GM21526 (cell line): ENCODE measurements at regions not wholly inside any gene's neighbourhood (a gene's known extent, or its start where the extent isn't known, plus 50 kb on each side); places are given as distances from the start of the nearest gene placed in this dataset.

Experiments used
- ATAC-seq: cut with Tn5 transposase; IDR thresholded peaks from one replicate; pipeline ENCODE4 v1.9.1; 2021; ENCODE audit warnings: moderate library complexity; ENCODE audit not compliant: unreplicated experiment, low FRiP score

- ATAC-seq, result no peak
These were observed 117.4 kb upstream of the CHRM3 start for GRCh38 chr1:239268941-239269340.

GRCh38 chr1:239268007-239268406 lies 118.4 kb upstream of the CHRM3 start:
- ATAC-seq, result no peak

- ATAC-seq, result no peak
These were observed 122.6 kb upstream of the CHRM3 start for GRCh38 chr1:239263801-239264200.

- no peak for ATAC-seq
These were observed 123.8 kb upstream of the CHRM3 start for GRCh38 chr1:239262538-239262937.

- ATAC-seq, result no peak
These were observed 124.8 kb upstream of the CHRM3 start for GRCh38 chr1:239261521-239261920.

- ATAC-seq, result no peak
These were observed 125.5 kb upstream of the CHRM3 start for GRCh38 chr1:239260842-239261241.

- no peak for ATAC-seq
These were observed 130.7 kb upstream of the CHRM3 start for GRCh38 chr1:239255628-239256160.

- ATAC-seq, result no peak
These were observed 131.4 kb upstream of the CHRM3 start for GRCh38 chr1:239254999-239255398.

GRCh38 chr1:239253032-239253431 lies 133.3 kb upstream of the CHRM3 start:
- no peak for ATAC-seq

GRCh38 chr1:239250353-239251035 lies 135.9 kb upstream of the CHRM3 start:
- ATAC-seq, result no peak

- ATAC-seq, result no peak
These were observed 139.1 kb upstream of the CHRM3 start for GRCh38 chr1:239247285-239247684.

GRCh38 chr1:239244084-239244483 lies 142.3 kb upstream of the CHRM3 start:
- ATAC-seq, result no peak

- ATAC-seq, result no peak
These were observed 143.4 kb upstream of the CHRM3 start for GRCh38 chr1:239243006-239243405.

- no peak for ATAC-seq
These were observed 144.0 kb upstream of the CHRM3 start for GRCh38 chr1:239242404-239242803.

GRCh38 chr1:239240736-239241135 lies 145.6 kb upstream of the CHRM3 start:
- no peak for ATAC-seq

- no peak for ATAC-seq
These were observed 146.8 kb upstream of the CHRM3 start for GRCh38 chr1:239239529-239239928.

- no peak for ATAC-seq
These were observed 148.5 kb upstream of the CHRM3 start for GRCh38 chr1:239237912-239238311.

- no peak for ATAC-seq
These were observed 152.7 kb upstream of the CHRM3 start for GRCh38 chr1:239233626-239234025.

GRCh38 chr1:239232921-239233320 lies 153.4 kb upstream of the CHRM3 start:
- no peak for ATAC-seq

GRCh38 chr1:239228451-239228850 lies 157.9 kb upstream of the CHRM3 start:
- ATAC-seq, result no peak

GRCh38 chr1:239225396-239225795 lies 161.0 kb upstream of the CHRM3 start:
- no peak for ATAC-seq

- no peak for ATAC-seq
These were observed 162.3 kb upstream of the CHRM3 start for GRCh38 chr1:239224100-239224499.

- ATAC-seq, result no peak
These were observed 163.4 kb upstream of the CHRM3 start for GRCh38 chr1:239222999-239223398.
